ENCODE measurements at regions not wholly inside any gene's neighbourhood (a gene's known extent, or its start where the extent isn't known, plus 50 kb on each side); places are given as distances from the start of the nearest gene placed in this dataset.
"Not testable (repeated sequence)": the region's sequence is repeated elsewhere in the genome, so short reads cannot be mapped to it uniquely, and the experiment has no call there.

DNA sequence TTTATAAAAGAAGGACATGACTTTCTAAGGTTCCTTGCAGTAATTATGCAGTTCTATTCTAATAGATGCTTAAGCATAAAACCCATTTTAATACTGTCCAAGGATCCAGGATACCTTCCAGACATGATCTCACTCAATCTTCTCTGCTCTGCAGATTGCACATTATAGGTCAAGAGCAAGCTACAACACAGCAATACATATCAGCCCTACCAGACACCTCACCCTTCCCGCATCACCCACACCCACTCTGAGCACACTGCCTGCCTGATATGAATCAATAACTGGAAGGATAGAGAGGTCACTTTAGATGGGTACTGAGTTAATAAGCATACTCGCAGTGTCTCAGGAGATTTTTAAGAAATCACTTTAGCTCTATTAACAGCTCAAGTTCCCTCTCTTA, 166.5 kb upstream of the NBPF9 start:
- FAIRE-seq; DNase-seq (ENCODE audit: insufficient read length, low spot score): not testable (repeated sequence)

DNA sequence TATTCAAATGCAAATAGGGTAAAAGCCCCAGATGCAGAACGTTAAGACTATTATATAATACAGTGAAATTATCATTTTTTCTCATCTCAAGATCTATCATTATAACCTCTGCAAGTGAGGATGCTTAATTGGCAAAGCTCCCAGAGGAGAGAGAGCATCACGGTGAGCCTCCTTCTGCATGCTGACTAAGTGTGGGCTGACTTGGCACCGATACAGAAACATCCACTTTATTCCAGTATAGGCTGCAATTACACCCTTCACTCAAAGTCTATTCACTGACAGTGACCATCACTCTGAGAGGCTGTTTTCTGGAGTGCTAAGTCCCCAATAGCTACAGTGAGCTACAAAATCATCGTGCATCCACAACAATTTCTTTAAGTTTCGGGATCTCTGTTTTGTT, 171.1 kb upstream of the NBPF9 start:
- FAIRE-seq; DNase-seq (ENCODE audit: insufficient read length, low spot score): not testable (repeated sequence)

DNA sequence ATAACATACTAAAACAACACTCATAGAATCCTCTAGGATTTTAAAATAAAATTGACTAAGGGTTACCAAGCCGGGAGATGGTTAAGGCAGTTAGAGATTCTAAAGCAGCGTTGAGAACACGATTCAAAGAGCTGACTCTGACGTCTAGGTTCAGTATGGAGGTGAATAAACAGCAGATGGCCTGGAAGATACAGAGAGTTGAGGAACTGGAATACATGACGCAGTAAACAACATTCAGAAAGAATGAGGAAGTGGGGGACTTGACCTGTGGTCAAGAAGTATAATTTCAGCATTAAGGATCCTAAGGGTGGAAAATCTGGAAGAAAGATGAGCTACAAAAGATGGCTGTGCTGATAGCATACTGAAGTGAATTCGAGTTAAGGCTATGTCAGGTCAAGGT, 172.5 kb upstream of the NBPF9 start:
- FAIRE-seq = not testable (repeated sequence)

GRCh38 chr1:149276496-149276895, 173.1 kb upstream of the NBPF9 start:
- FAIRE-seq; DNase-seq (ENCODE audit: insufficient read length, low spot score): not testable (repeated sequence)

More for the DNA sequence above, 172.5 kb upstream of the NBPF9 start:
- not testable (repeated sequence) for DNase-seq (ENCODE audit: insufficient read length, low spot score)

DNA sequence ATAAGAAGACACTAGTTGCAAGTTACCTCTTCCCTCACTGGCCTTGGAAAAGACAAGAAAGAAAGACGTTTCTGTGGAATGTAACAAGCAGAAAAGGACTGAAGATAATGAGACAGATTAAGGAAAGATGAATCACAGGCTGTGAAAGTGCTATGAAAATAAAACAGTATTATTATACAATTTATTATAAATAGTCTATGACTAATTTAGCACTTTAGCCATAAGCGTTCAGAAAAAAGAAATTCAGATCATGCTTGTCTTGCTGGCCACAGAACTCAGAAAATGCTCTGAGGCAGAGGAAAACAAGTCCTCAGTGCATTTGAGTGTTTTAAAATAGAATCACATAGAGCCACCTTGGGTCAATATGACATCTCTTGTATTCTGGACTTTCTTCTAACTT, 174.8 kb upstream of the NBPF9 start:
- FAIRE-seq = not testable (repeated sequence)

GRCh38 chr1:149279015-149279414, 175.7 kb upstream of the NBPF9 start:
- not testable (repeated sequence) for DNase-seq (ENCODE audit: insufficient read length, low spot score); FAIRE-seq

More for the DNA sequence above, 174.8 kb upstream of the NBPF9 start:
- DNase-seq (ENCODE audit: insufficient read length, low spot score) = not testable (repeated sequence)

GRCh38 chr1:149279512-149279911, 176.2 kb upstream of the NBPF9 start:
- FAIRE-seq; DNase-seq (ENCODE audit: insufficient read length, low spot score): not testable (repeated sequence)

DNA sequence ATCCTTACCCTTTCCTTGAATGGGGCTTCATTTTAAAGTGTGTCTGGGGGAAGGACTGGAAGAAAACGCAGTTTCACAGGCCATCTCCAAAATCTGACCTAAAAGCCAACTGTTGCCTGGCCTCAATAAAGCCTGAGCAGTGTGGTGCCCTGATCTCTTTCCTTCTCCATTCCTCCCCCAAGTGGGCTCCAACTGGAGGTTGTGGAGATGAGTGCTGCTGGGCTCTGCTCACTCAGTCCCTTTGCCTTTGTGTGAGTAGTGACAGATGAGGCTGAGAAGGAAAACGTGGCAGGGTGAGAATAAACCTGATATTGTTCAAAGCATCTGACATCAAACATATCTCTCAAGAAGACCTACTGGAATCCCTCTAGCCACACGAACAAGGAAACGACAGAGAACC, 181.4 kb upstream of the NBPF9 start:
- FAIRE-seq = not testable (repeated sequence)

DNA sequence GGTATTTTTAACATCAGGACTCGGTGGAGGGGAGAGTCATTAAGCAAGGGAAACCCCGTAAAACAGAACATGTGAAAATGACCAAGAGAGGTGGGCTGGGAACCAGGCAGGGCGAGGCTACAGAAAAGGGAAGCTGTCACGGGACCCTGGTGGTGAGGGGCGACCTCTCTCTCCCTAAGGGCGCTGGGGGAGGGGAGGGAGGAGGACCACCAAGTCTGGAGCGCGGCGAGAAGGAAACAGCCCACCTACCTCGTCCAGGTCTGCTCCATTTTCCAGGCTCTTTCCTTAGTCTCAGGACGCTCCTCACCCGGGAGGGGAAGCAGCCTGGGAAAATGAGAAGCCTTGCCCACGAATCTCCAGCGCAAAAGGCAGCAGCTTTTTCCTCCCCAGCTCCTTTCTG, 181.9 kb upstream of the NBPF9 start:
- DNase-seq (ENCODE audit: insufficient read length, low spot score); FAIRE-seq: not testable (repeated sequence)

More for the DNA sequence above, 181.4 kb upstream of the NBPF9 start:
- DNase-seq (ENCODE audit: insufficient read length, low spot score) = not testable (repeated sequence)

- FAIRE-seq; DNase-seq (ENCODE audit: insufficient read length, low spot score): not testable (repeated sequence)
Observed at GRCh38 chr1:149285638-149286037, 182.3 kb upstream of the NBPF9 start.

- FAIRE-seq; DNase-seq (ENCODE audit: insufficient read length, low spot score): not testable (repeated sequence)
Observed at GRCh38 chr1:149288580-149288979, 185.2 kb upstream of the NBPF9 start.

DNA sequence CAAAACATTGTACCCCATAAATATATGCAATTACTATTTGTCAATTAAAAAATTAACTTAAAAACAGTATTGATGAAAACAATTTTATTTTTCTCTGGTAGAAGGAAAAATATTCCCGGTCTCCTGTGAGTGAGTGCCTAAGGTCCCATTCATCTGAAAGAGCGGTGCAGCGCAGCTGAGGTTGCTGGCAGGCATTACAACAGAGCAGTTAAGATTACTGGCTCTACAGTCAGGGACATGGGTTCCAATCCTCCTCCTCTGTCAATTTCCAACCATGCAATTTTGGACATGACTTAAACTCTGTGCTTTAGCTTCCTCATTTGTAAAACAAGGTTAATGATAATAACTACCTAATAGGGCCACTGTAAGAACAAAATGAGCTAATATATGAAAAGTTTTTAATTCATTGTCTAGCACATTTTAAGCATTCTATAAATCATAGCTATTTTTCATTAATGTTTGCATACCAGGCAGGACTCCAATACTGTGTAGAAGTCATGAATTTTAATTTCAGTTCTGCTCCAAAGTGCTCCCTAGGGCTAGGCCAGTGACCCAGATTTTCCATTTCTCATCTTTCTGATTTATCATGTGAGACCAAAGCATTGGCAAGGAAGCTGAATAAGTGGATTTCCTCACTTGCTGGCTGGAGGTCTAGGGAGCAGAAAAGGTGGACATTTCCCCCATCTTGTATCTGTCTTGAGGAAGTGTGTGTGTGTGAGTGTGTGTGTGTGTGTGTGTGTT, 174.2 kb upstream of the NBPF19 start:
- not testable (repeated sequence) for FAIRE-seq; DNase-seq (ENCODE audit: insufficient read length, low spot score)

GRCh38 chr1:149301282-149301681, 173.6 kb upstream of the NBPF19 start:
- DNase-seq (ENCODE audit: insufficient read length, low spot score); FAIRE-seq: not testable (repeated sequence)

- not testable (repeated sequence) for FAIRE-seq; DNase-seq (ENCODE audit: insufficient read length, low spot score)
Observed at GRCh38 chr1:149304796-149305195, 170.0 kb upstream of the NBPF19 start.

- not testable (repeated sequence) for DNase-seq (ENCODE audit: insufficient read length, low spot score); FAIRE-seq
Observed at GRCh38 chr1:149307640-149308039, 167.2 kb upstream of the NBPF19 start.

DNA sequence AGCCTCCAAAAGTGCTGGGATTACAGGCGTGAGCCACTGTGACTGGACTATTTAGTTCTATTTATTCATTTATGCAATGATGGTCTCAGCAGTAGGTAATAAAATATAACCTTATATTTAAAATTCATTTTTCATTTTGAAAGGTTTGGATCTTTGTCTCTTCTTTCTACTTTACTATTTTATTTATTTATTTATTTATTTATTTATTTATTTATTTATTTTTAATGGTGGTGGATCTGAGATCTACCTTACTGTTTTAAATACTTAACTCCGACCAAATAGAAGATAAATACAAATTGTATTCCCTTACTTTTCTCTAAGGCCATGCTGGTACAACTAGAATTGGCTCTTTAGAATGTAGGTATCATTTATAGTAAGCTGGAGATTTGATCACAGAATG, 159.9 kb upstream of the NBPF19 start:
- not testable (repeated sequence) for DNase-seq (ENCODE audit: insufficient read length, low spot score); FAIRE-seq

- DNase-seq (ENCODE audit: insufficient read length, low spot score); FAIRE-seq: not testable (repeated sequence)
Observed at GRCh38 chr1:149320971-149321731, 153.7 kb upstream of the NBPF19 start.

- FAIRE-seq; DNase-seq (ENCODE audit: insufficient read length, low spot score): not testable (repeated sequence)
Observed at GRCh38 chr1:149321732-149322016, 153.2 kb upstream of the NBPF19 start.

GRCh38 chr1:149330081-149330335, 144.8 kb upstream of the NBPF19 start:
- DNase-seq (ENCODE audit: insufficient read length, low spot score); FAIRE-seq: not testable (repeated sequence)

DNA sequence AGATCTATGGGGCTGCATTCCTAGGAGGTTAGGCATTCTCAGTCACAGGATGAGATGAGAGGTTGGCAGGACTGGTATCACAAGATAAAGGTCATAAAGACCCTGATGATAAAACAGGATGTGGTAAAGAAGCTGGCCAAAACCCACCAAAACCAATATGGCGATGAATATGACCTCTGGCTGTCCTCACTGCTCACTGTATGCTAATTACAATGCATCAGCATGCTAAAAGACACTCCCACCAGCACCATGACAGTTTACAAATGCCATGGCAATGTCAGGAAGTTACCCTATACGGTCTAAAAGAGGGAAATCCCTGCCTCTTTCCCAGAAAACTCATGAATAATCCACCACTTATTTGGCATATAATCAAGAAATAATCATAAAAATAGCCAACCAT, 138.8 kb upstream of the NBPF19 start:
- FAIRE-seq; DNase-seq (ENCODE audit: insufficient read length, low spot score): not testable (repeated sequence)

- not testable (repeated sequence) for DNase-seq (ENCODE audit: insufficient read length, low spot score); FAIRE-seq
Observed at GRCh38 chr1:149338221-149338691, 136.6 kb upstream of the NBPF19 start.

Measured in HTR-8/SVneo (cell line).